ENCODE measurements at regions not wholly inside any gene's neighbourhood (a gene's known extent, or its start where the extent isn't known, plus 50 kb on each side); places are given as distances from the start of the nearest gene placed in this dataset.

DNA sequence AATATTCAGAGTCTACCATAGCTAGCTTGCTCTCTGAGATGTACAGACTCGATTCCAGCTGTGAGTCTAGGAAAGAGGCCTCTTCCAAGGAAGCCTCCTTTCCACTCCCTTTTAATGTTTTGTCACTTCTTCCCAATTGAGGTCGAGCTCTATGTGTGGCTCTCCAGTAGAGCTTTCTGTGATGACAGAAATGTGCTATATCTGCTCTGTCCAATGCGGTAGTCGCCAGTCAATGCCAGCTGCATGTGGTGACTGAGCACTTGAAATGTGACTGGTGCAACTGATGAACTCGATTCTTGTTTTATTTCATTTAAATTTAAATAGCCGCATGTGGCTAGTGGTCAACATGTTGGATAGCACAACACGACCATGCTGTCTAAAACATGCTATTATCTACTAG lies 387.0 kb upstream of the NRP1 start:
- H3K27me3 ChIP-seq, result no peaks in the 10 kb centered on the region
- peak overlapping the region in 1 of 2 donors; percentile 2 for H3K27ac ChIP-seq
- peaks cover 0 to 23% of the 10 kb centered on the region in 2 donors for H3K4me1 ChIP-seq
- no peaks in the 10 kb centered on the region for H3K36me3 ChIP-seq
- no peaks in the 10 kb centered on the region for H3K9me3 ChIP-seq
- DNase-seq (ENCODE audit: low spot score), result no peak
- no peak overlapping the region for H3K4me3 ChIP-seq
- TF ChIP-seq, protein P1, sequence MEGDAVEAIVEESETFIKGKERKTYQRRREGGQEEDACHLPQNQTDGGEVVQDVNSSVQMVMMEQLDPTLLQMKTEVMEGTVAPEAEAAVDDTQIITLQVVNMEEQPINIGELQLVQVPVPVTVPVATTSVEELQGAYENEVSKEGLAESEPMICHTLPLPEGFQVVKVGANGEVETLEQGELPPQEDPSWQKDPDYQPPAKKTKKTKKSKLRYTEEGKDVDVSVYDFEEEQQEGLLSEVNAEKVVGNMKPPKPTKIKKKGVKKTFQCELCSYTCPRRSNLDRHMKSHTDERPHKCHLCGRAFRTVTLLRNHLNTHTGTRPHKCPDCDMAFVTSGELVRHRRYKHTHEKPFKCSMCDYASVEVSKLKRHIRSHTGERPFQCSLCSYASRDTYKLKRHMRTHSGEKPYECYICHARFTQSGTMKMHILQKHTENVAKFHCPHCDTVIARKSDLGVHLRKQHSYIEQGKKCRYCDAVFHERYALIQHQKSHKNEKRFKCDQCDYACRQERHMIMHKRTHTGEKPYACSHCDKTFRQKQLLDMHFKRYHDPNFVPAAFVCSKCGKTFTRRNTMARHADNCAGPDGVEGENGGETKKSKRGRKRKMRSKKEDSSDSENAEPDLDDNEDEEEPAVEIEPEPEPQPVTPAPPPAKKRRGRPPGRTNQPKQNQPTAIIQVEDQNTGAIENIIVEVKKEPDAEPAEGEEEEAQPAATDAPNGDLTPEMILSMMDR (IDR thresholded peaks at IDR 0.05), result no peak

DNA sequence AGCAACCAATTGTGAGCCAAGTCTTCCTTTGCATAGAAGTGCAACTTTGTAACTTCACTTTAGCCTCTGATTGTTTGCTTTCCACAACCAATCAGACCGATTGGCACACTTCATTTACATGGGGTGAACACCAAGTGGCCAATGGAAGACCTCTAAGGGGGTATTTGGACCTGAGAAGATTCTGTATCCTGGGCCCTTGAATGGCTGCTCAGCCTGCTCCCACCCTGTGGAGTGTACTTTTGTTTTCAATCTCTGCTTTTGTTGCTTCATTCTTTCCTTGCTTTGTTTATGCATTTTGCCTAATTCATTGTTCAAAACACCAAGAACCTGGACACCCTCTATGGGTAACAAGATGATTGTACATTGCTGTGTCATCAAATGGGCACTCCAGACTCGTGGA lies 385.7 kb upstream of the NRP1 start:
- Histone ChIP-seq H3K36me3 (no peaks in the 10 kb centered on the region), H3K27me3 (no peaks in the 10 kb centered on the region), H3K4me1 (peaks cover 0 to 23% of the 10 kb centered on the region in 2 donors), H3K4me3 (no peak overlapping the region), H3K27ac (no peak overlapping the region), H3K9me3 (no peaks in the 10 kb centered on the region)
- TF ChIP-seq, protein P1 (IDR thresholded peaks at IDR 0.05), result no peak
- DNase-seq (ENCODE audit: low spot score), result no peak

DNA sequence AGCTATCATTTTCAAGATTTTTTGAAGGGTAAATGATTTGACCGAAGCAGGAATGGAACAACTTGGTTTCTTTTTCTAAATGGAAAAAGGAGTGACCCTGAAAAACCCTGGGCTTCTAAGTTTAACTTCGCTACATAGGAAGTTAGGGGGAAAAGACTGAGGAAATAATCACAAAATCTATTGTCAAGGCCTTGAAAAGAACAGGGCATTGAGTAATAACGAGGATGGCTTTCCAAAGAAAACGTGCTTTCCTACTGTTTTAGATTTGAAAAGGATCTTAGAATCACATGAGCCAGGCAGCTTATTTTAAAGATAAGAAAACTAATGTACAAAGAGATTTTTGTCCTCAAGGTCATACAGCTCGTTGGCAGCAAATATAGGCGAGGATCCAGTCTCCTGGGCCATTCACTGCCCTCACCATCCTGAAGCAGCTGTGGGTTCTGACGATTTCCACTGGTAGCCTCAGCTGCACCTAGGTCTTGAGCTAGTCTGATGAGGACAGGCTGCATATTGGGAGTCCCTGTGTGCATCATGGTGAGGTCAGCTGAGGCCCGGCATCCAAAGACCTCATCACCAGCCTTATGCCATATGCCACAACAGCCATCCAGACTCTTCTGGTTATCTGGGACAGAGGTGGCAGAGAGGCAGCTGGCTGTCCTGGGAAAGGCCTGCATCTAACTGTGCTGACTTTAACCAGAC lies 384.7 kb upstream of the NRP1 start:
- Histone ChIP-seq H3K9me3 (no peaks in the 10 kb centered on the region), H3K4me1 (peaks cover 0 to 23% of the 10 kb centered on the region in 2 donors), H3K27me3 (no peaks in the 10 kb centered on the region), H3K4me3 (no peak overlapping the region), H3K36me3 (no peaks in the 10 kb centered on the region), H3K27ac (peak overlapping the region; percentile 0 to 6)
- TF ChIP-seq, protein P1 (IDR thresholded peaks at IDR 0.05), result no peak
- no peak for DNase-seq (ENCODE audit: low spot score)

DNA sequence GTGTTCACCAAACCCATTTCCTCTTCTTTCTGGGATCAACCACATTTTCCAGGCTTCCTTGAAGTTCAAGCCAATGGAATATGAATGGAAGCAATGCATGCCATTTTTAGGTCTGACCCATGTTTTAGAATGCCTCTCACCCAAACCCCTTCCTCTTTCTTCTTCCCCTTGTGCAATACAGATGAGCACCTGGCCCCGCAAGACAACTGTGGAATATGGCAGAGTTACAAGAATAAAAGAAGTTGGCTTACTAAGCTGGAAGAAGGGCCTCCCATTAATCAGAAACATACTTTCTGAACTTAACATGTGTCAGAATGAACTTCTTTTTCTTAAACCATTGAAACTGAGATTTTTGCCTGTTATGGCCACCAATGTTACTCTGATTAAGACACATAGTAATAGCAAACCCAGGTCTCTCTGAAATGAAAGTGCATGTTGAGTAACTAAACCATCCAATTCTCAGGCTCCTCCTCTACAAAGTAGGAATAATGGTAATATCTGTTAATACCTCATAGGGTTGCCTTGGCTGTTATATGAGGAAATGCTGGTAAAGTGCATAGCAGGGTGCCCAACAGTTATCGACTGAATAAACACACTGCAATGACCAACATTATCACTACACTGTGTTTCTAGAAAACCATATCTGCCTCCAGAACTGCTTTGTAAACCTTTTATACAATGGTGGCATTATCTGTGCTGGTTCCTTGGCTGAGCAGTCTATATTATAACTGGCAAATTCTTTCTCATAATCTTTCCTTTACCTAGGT lies 382.2 kb upstream of the NRP1 start:
- Histone ChIP-seq H3K9me3 (no peaks in the 10 kb centered on the region), H3K4me3 (no peak overlapping the region), H3K27me3 (no peaks in the 10 kb centered on the region), H3K36me3 (no peaks in the 10 kb centered on the region), H3K4me1 (peaks cover 0 to 20% of the 10 kb centered on the region in 2 donors), H3K27ac (no peak overlapping the region)
- TF ChIP-seq, protein P1 (IDR thresholded peaks at IDR 0.05), result no peak
- DNase-seq (ENCODE audit: low spot score), result no peak

DNA sequence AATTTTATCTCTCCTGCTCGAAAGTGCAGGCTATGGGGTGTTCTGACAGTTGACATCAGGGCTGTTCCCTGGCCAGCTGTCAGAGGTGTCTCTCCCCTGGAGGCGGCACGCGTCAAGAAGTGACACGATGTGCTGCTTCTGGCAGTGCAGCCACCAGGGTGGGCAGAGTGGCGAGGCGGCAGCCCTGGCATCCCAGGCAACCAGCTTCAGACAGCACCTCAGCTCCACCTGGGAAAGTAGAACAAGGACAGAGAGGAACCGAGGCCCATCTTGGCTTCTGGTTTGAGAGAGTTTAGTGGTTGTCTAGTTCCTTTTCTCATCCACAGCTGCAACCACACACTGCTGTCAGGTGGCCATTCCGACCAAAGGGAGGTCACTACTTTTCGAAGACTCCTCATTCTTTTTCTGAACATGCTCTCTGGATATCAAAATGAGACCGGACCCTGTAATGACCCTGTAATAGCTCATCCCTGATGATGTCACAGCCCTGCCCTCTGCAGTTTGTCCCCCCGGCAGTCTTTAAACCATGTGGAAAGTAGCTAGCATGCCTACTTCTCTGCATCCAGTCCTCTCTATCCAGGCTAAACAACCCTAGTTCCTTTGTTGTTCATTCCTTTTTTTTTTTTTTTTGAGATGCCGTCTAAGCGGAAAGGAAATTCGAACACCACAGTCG lies 381.0 kb upstream of the NRP1 start:
- no peaks in the 10 kb centered on the region for H3K36me3 ChIP-seq
- H3K4me1 ChIP-seq, result peaks cover 0 to 11% of the 10 kb centered on the region in 2 donors
- H3K4me3 ChIP-seq, result no peak overlapping the region
- DNase-seq (ENCODE audit: low spot score), result no peak
- TF ChIP-seq, protein P1 (IDR thresholded peaks at IDR 0.05), result no peak
- H3K9me3 ChIP-seq, result no peaks in the 10 kb centered on the region
- H3K27me3 ChIP-seq, result no peaks in the 10 kb centered on the region
- no peak overlapping the region for H3K27ac ChIP-seq

All from right atrium auricular region (tissue), 2 donors.